Upper lobe of left lung (tissue), 6 donors: ENCODE measurements at regions not wholly inside any gene's neighbourhood (a gene's known extent, or its start where the extent isn't known, plus 50 kb on each side); places are given as distances from the start of the nearest gene placed in this dataset.

Experiments
- ATAC-seq, 2 donors: fragments of 200-7000 bp; cut with Tn5 transposase; one replicate each; pipeline ENCODE4 v1.9.1; 2022; ENCODE audit warnings: mild to moderate bottlenecking in 2 of 2, moderate library complexity in 2 of 2; ENCODE audit not compliant: low FRiP score in 2 of 2
- DNase-seq, 2 donors: peaks; one replicate each; pipeline ENCODE4 v3.0.0-alpha.2; 2019 to 2020
- H3K27ac ChIP-seq, 4 donors: fragments of 200-600 bp; sonication (generic); one replicate each; pipeline ENCODE4 v1.5.1; 2016 to 2019
- H3K27me3 ChIP-seq, 4 donors: fragments of 200-600 bp; sonication (generic); one replicate each; pipeline ENCODE4 v1.5.1; 2017 to 2019
- H3K36me3 ChIP-seq, 4 donors: fragments of 200-600 bp; sonication (generic); one replicate each; pipeline ENCODE4 v1.5.1; 2016 to 2019
- H3K4me1 ChIP-seq, 4 donors: fragments of 200-600 bp; sonication (generic); one replicate each; pipeline ENCODE4 v1.5.1; 2018 to 2019
- H3K4me3 ChIP-seq, 4 donors: fragments of 200-600 bp; sonication (generic); one replicate each; pipeline ENCODE4 v1.5.1; 2017 to 2019; ENCODE audit warnings: mild to moderate bottlenecking in 2 of 4, moderate library complexity in 1 of 4
- H3K9me3 ChIP-seq, 4 donors: fragments of 200-600 bp; sonication (generic); one replicate each; pipeline ENCODE4 v1.5.1; 2018 to 2019
- CTCF ChIP-seq, 6 experiments: fragments of 450-650 bp in 4 of 6; fragments of 200-600 bp in 2 of 6; sonication (generic) in 2 of 6; IDR thresholded peaks; one replicate each; pipeline ENCODE4 v1.5.1; 2016 to 2019; ENCODE audit warnings: antibody characterized with exemption in 6 of 6
- EP300 ChIP-seq, 4 donors: sonication (generic); formaldehyde crosslinking; IDR thresholded peaks; one replicate each; pipeline ENCODE4 v1.5.1; 2017; ENCODE audit warnings: antibody characterized with exemption in 4 of 4, control low read depth in 2 of 4
- POLR2A ChIP-seq, 4 donors: fragments of 450-650 bp; IDR thresholded peaks; one replicate each; pipeline ENCODE4 v1.5.1; 2016 to 2017; ENCODE audit warnings: antibody characterized with exemption in 4 of 4, mild to moderate bottlenecking in 2 of 4
- POLR2AphosphoS5 ChIP-seq, 2 donors: sonication (generic); formaldehyde crosslinking; IDR thresholded peaks; one replicate each; pipeline ENCODE4 v1.5.1; 2017; ENCODE audit warnings: antibody characterized with exemption in 2 of 2
- WGBS, 2 donors: methylation state at CpG; one replicate each; pipeline ENCODE4 v1.1.5; 2017 to 2018; 5-methylcytosine and 5-hydroxymethylcytosine counted together
- donor health status: DM: no; HTN: no; CAD: no; lungs with moderate emphysema.
- donor health status: DM: no; HTN: yes; CAD: no; lungs with severe emphysema.

GRCh38 chr13:105297839-105298238 is 1237.6 kb downstream of the EFNB2 start:
- no peak for DNase-seq
- no peaks in the 10 kb centered on the region for H3K27me3 ChIP-seq
- WGBS, 2 donors = 87 to 90% methylated on average over 7 of the region's 7 CpGs

GRCh38 chr13:105291987-105292386 is 1243.5 kb downstream of the EFNB2 start:
- Histone ChIP-seq H3K4me3 (no peak overlapping the region), H3K4me1 (no peaks in the 10 kb centered on the region), H3K27ac (no peak overlapping the region), H3K36me3 (no peaks in the 10 kb centered on the region), H3K27me3 (no peaks in the 10 kb centered on the region), H3K9me3 (no peaks in the 10 kb centered on the region)
- TF ChIP-seq CTCF (IDR thresholded peaks at IDR 0.05) (no peak), EP300 (IDR thresholded peaks at IDR 0.05) (no peak), POLR2A (IDR thresholded peaks at IDR 0.05) (no peak), POLR2AphosphoS5 (IDR thresholded peaks at IDR 0.05) (no peak)
- no peak for DNase-seq
- WGBS, 2 donors = 37 to 60% methylated on average over 2 of the region's 2 CpGs
- no peak for ATAC-seq

More at GRCh38 chr13:105297839-105298238, 1237.6 kb downstream of the EFNB2 start:
- Histone ChIP-seq H3K9me3 (no peaks in the 10 kb centered on the region), H3K4me1 (no peaks in the 10 kb centered on the region), H3K36me3 (no peaks in the 10 kb centered on the region), H3K4me3 (no peak overlapping the region), H3K27ac (no peak overlapping the region)
- TF ChIP-seq EP300 (IDR thresholded peaks at IDR 0.05) (no peak), POLR2AphosphoS5 (IDR thresholded peaks at IDR 0.05) (no peak), CTCF (IDR thresholded peaks at IDR 0.05) (no peak), POLR2A (IDR thresholded peaks at IDR 0.05) (no peak)
- ATAC-seq = no peak

GRCh38 chr13:105290596-105290995 is 1244.9 kb downstream of the EFNB2 start:
- DNase-seq (no peak), ATAC-seq (no peak)
- H3K36me3 ChIP-seq = no peaks in the 10 kb centered on the region
- 86 to 87% methylated on average over 1 of the region's 1 CpG for WGBS, 2 donors
- H3K27me3 ChIP-seq = no peaks in the 10 kb centered on the region
- H3K4me3 ChIP-seq = no peak overlapping the region
- no peaks in the 10 kb centered on the region for H3K4me1 ChIP-seq
- TF ChIP-seq POLR2AphosphoS5 (IDR thresholded peaks at IDR 0.05) (no peak), POLR2A (IDR thresholded peaks at IDR 0.05) (no peak), CTCF (IDR thresholded peaks at IDR 0.05) (no peak)
- H3K9me3 ChIP-seq = no peaks in the 10 kb centered on the region
- H3K27ac ChIP-seq = no peak overlapping the region

GRCh38 chr13:105285526-105285925 is 1249.9 kb downstream of the EFNB2 start:
- WGBS, 2 donors = 95 to 96% methylated on average over 2 of the region's 2 CpGs
- no peak for DNase-seq
- TF ChIP-seq EP300 (IDR thresholded peaks at IDR 0.05) = no peak
- TF ChIP-seq POLR2AphosphoS5 (IDR thresholded peaks at IDR 0.05) = no peak
- no peak for TF ChIP-seq CTCF (IDR thresholded peaks at IDR 0.05)
- no peak for TF ChIP-seq POLR2A (IDR thresholded peaks at IDR 0.05)
- Histone ChIP-seq H3K4me1 (no peaks in the 10 kb centered on the region), H3K27ac (no peak overlapping the region), H3K9me3 (no peaks in the 10 kb centered on the region), H3K27me3 (no peaks in the 10 kb centered on the region), H3K4me3 (no peak overlapping the region), H3K36me3 (no peaks in the 10 kb centered on the region)
- no peak for ATAC-seq

- TF ChIP-seq EP300 (IDR thresholded peaks at IDR 0.05) (no peak), CTCF (IDR thresholded peaks at IDR 0.05) (no peak), POLR2AphosphoS5 (IDR thresholded peaks at IDR 0.05) (no peak), POLR2A (IDR thresholded peaks at IDR 0.05) (no peak)
- no peak overlapping the region for H3K27ac ChIP-seq
- 89 to 95% methylated on average over 14 of the region's 14 CpGs for WGBS, 2 donors
- H3K36me3 ChIP-seq = no peaks in the 10 kb centered on the region
- H3K9me3 ChIP-seq = no peaks in the 10 kb centered on the region
- no peaks in the 10 kb centered on the region for H3K27me3 ChIP-seq
- H3K4me3 ChIP-seq = no peak overlapping the region
- ATAC-seq (no peak), DNase-seq (no peak)
- no peaks in the 10 kb centered on the region for H3K4me1 ChIP-seq
These were observed 1252.8 kb downstream of the EFNB2 start for GRCh38 chr13:105282406-105283285.
